ENCODE measurements at regions not wholly inside any gene's neighbourhood (a gene's known extent, or its start where the extent isn't known, plus 50 kb on each side); places are given as distances from the start of the nearest gene placed in this dataset.
"Not testable (repeated sequence)": the region's sequence is repeated elsewhere in the genome, so short reads cannot be mapped to it uniquely, and the experiment has no call there.

DNA sequence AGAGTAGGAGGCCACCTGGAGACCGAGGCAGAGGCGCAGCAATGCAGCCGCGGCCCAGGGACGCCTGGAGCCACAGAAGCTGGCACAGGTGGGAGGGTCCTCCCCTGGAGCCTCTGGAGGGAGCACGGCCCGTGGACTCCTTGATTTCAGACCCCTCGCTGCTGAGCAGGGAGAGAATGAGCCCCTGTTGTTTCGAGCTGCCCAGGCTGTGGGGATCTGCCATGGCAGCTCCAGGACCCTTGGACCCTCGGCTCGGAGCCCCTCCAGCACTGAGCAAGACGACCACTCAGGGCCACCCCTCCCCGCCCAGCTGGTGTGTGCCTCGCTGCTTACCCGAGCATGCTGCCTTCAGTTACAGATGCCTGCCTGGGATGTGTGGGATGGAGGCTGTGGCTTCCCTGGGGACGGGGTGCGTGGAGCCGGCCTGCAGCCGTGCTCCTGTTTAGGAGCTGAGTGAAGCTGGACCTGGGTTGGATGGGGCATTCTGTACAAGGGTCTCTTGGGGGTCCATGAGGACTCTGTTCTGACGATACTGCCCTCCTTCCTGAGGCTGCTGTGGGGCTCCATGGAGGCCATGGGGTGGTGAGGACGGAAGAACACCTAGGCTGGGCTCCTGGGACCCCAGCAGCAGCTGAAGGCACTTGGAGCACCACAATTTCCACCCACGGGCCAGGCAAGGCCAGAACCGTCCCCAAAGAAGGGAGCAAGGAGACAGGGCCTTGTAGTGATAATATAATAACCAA lies 115.1 kb upstream of the LPCAT1 start:
- TF ChIP-seq, protein P1, sequence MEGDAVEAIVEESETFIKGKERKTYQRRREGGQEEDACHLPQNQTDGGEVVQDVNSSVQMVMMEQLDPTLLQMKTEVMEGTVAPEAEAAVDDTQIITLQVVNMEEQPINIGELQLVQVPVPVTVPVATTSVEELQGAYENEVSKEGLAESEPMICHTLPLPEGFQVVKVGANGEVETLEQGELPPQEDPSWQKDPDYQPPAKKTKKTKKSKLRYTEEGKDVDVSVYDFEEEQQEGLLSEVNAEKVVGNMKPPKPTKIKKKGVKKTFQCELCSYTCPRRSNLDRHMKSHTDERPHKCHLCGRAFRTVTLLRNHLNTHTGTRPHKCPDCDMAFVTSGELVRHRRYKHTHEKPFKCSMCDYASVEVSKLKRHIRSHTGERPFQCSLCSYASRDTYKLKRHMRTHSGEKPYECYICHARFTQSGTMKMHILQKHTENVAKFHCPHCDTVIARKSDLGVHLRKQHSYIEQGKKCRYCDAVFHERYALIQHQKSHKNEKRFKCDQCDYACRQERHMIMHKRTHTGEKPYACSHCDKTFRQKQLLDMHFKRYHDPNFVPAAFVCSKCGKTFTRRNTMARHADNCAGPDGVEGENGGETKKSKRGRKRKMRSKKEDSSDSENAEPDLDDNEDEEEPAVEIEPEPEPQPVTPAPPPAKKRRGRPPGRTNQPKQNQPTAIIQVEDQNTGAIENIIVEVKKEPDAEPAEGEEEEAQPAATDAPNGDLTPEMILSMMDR (conservative IDR thresholded peaks at IDR 0.05) = no peak
- Mint-ChIP-seq H3K36me3 (no peaks in the 10 kb centered on the region), H3K27ac (no peak overlapping the region), H3K4me3 (no peak overlapping the region), H3K9me3 (no peaks in the 10 kb centered on the region), H3K4me1 (ENCODE audit: unreplicated experiment) (peaks cover 8% of the 10 kb centered on the region), H3K27me3 (peaks cover 23% of the 10 kb centered on the region)
- peak; percentile 66 for DNase-seq (ENCODE audit: extremely low spot score, unreplicated experiment)

- H3K9me3 Mint-ChIP-seq = no peaks in the 10 kb centered on the region
- H3K4me3 Mint-ChIP-seq = no peak overlapping the region
- peaks cover 14% of the 10 kb centered on the region for H3K27me3 Mint-ChIP-seq
- peaks cover 8% of the 10 kb centered on the region for H3K4me1 Mint-ChIP-seq (ENCODE audit: unreplicated experiment)
- no peak for DNase-seq (ENCODE audit: extremely low spot score, unreplicated experiment)
- TF ChIP-seq, protein P1 (conservative IDR thresholded peaks at IDR 0.05) = no peak
- H3K36me3 Mint-ChIP-seq = no peaks in the 10 kb centered on the region
- no peak overlapping the region for H3K27ac Mint-ChIP-seq
Measured at GRCh38 chr5:1637639-1638481, 114.1 kb upstream of the LPCAT1 start.

DNA sequence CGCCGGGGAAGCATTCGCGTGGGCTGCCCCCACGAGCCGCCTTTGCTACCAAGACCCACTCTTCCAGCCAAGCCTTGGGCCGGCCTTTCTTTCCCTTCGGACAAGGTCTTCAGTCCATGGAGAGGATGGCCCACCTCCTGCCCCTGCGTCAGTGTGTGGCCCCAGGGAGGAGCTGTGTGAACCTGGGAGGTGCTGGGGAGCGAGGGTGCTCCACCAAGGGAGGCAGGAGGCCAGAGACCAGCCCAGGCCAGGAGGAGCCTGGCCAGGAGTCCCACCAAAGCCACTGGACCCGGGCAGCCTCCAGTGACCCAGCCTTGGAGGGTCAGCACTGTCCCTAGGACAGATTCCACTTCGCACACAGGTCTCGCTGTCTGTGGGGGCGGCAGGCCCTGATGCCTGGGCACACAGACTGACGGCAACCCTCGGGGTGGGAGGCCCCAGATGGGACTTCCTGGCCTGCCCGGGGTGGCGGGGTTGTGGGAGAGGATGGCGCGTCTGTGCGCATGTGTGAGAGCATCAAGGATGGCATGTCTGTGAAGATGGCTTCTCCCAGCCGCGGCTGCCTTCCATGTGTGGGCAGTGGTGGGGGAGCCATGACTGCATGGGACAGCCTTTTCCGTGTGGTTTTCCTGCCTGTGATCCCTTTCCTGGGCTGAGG lies 113.3 kb upstream of the LPCAT1 start:
- H3K27me3 Mint-ChIP-seq = peaks cover 13% of the 10 kb centered on the region
- DNase-seq (ENCODE audit: extremely low spot score, unreplicated experiment) = no peak
- no peak overlapping the region for H3K4me3 Mint-ChIP-seq
- H3K27ac Mint-ChIP-seq = no peak overlapping the region
- peaks cover 13% of the 10 kb centered on the region for H3K4me1 Mint-ChIP-seq (ENCODE audit: unreplicated experiment)
- no peaks in the 10 kb centered on the region for H3K36me3 Mint-ChIP-seq
- TF ChIP-seq, protein P1 (conservative IDR thresholded peaks at IDR 0.05) = no peak
- no peaks in the 10 kb centered on the region for H3K9me3 Mint-ChIP-seq

GRCh38 chr5:1636208-1636770 lies 112.5 kb upstream of the LPCAT1 start:
- H3K4me3 Mint-ChIP-seq = peak overlapping the region; percentile 51
- not testable (repeated sequence) for H3K36me3 Mint-ChIP-seq, H3K27me3 Mint-ChIP-seq, H3K9me3 Mint-ChIP-seq, H3K27ac Mint-ChIP-seq
- peak; percentile 62 for DNase-seq (ENCODE audit: extremely low spot score, unreplicated experiment)
- peaks cover 14% of the 10 kb centered on the region for H3K4me1 Mint-ChIP-seq (ENCODE audit: unreplicated experiment)

DNA sequence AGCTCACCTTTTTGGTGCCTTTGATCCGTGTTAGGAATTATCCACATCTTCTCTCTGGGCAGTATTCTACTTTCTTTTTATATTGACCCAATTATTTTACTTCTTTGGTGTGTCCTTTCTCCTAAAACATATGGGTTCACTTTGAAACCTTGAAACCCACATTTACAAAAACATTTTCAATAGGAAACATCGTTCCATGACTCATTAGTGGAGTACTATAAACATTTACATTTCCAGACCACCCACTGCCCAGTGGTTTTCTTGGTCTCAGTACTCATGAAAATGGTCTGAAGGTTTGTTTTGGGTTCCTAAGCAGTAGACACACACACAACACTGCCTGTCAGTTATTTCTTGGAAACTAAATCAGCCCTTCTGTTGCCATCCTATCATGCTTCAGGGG lies 111.7 kb upstream of the LPCAT1 start:
- H3K27me3 Mint-ChIP-seq; H3K9me3 Mint-ChIP-seq; DNase-seq (ENCODE audit: extremely low spot score, unreplicated experiment); H3K36me3 Mint-ChIP-seq: not testable (repeated sequence)
- Mint-ChIP-seq H3K27ac (peak overlapping the region; percentile 6), H3K4me1 (ENCODE audit: unreplicated experiment) (peaks cover 11% of the 10 kb centered on the region), H3K4me3 (peak overlapping the region; percentile 75)

GRCh38 chr5:1634337-1634661 lies 110.5 kb upstream of the LPCAT1 start:
- Mint-ChIP-seq H3K27ac (peak overlapping the region; percentile 78), H3K36me3 (no peaks in the 10 kb centered on the region), H3K4me3 (peak overlapping the region; percentile 93), H3K27me3 (peaks cover 3% of the 10 kb centered on the region), H3K9me3 (no peaks in the 10 kb centered on the region), H3K4me1 (ENCODE audit: unreplicated experiment) (peaks cover 11% of the 10 kb centered on the region)
- no peak for DNase-seq (ENCODE audit: extremely low spot score, unreplicated experiment)
- TF ChIP-seq, protein P1 (conservative IDR thresholded peaks at IDR 0.05) = no peak

Data from type B pancreatic cell (in vitro differentiated cells).